Retinal pigment epithelial cell (primary cell): ENCODE measurements at regions not wholly inside any gene's neighbourhood (a gene's known extent, or its start where the extent isn't known, plus 50 kb on each side); places are given as distances from the start of the nearest gene placed in this dataset.

ENCODE experiments used
- DNase-seq: peaks from one replicate; pipeline ENCODE4 v3.0.0-alpha.2; 2010; ENCODE audit warnings: low read depth
- H3K4me3 ChIP-seq: 2 replicates; pipeline ENCODE4 v1.5.1; 2011; ENCODE audit warnings: mild to moderate bottlenecking, low read length, control low read depth, moderate library complexity
- CTCF ChIP-seq: conservative IDR thresholded peaks from 2 replicates; pipeline ENCODE4 v1.5.1; 2011; ENCODE audit warnings: low read depth, low read length, control low read depth, inconsistent platforms

- DNase-seq = no peak
- H3K4me3 ChIP-seq = no peak overlapping the region
- no peak for TF ChIP-seq CTCF
Measured at GRCh38 chr1:23632479-23633160, 59.0 kb upstream of the RPL11 start.

GRCh38 chr1:23629708-23630290 is 61.8 kb upstream of the RPL11 start:
- no peak for TF ChIP-seq CTCF
- no peak overlapping the region for H3K4me3 ChIP-seq
- DNase-seq = no peak

GRCh38 chr1:23628951-23629387 is 62.6 kb upstream of the RPL11 start:
- no peak for TF ChIP-seq CTCF
- H3K4me3 ChIP-seq = no peak overlapping the region
- DNase-seq = no peak

- H3K4me3 ChIP-seq = no peak overlapping the region
- TF ChIP-seq CTCF = no peak
- no peak for DNase-seq
Measured at GRCh38 chr1:23627069-23627735, 64.4 kb upstream of the RPL11 start.

GRCh38 chr1:23625929-23626535 is 65.6 kb upstream of the RPL11 start:
- H3K4me3 ChIP-seq = no peak overlapping the region
- DNase-seq = no peak
- TF ChIP-seq CTCF = no peak

GRCh38 chr1:23625459-23625858 is 66.1 kb upstream of the RPL11 start:
- H3K4me3 ChIP-seq = no peak overlapping the region
- TF ChIP-seq CTCF = no peak
- DNase-seq = no peak
